Loucy (cell line): ENCODE measurements at regions not wholly inside any gene's neighbourhood (a gene's known extent, or its start where the extent isn't known, plus 50 kb on each side); places are given as distances from the start of the nearest gene placed in this dataset.

Source experiments
- H2AFZ ChIP-seq: fragments of 200-600 bp; sonication (generic); 2 replicates; pipeline ENCODE4 v1.6.0; 2016; ENCODE audit warnings: antibody characterized with exemption, mild to moderate bottlenecking, low read length, moderate library complexity
- H3F3A ChIP-seq: fragments of 200-600 bp; 2 replicates; pipeline ENCODE4 v1.6.0; 2016; ENCODE audit warnings: antibody characterized with exemption, low read depth, mild to moderate bottlenecking
- H3K27me3 ChIP-seq: fragments of 200-600 bp; sonication (generic); 2 replicates; pipeline ENCODE4 v1.6.1; 2014; ENCODE audit warnings: low read length, mild to moderate bottlenecking; ENCODE audit not compliant: insufficient read depth, poor library complexity, severe bottlenecking
- H3K36me3 ChIP-seq: fragments of 200-600 bp; sonication (generic); 2 replicates; pipeline ENCODE4 v1.6.1; 2016; ENCODE audit warnings: low read length; ENCODE audit not compliant: insufficient read depth
- H3K4me1 ChIP-seq: fragments of 200-600 bp; sonication (generic); 2 replicates; pipeline ENCODE4 v1.5.1; 2014; ENCODE audit warnings: low read length, mild to moderate bottlenecking; ENCODE audit not compliant: insufficient read depth, poor library complexity, severe bottlenecking
- H3K4me2 ChIP-seq: fragments of 200-600 bp; sonication (generic); 2 replicates; pipeline ENCODE4 v1.6.0; 2014; ENCODE audit warnings: antibody characterized with exemption, low read length, low read depth, mild to moderate bottlenecking; ENCODE audit not compliant: poor library complexity, severe bottlenecking
- H3K4me3 ChIP-seq: fragments of 200-600 bp; sonication (generic); 2 replicates; pipeline ENCODE4 v1.5.1; 2014; ENCODE audit warnings: low read length, mild to moderate bottlenecking, mixed read lengths; ENCODE audit not compliant: poor library complexity, severe bottlenecking
- H3K79me2 ChIP-seq: fragments of 200-600 bp; sonication (generic); 2 replicates; pipeline ENCODE4 v1.6.1; 2014; ENCODE audit warnings: low read length; ENCODE audit not compliant: insufficient read depth
- H3K9ac ChIP-seq: fragments of 200-600 bp; sonication (generic); 2 replicates; pipeline ENCODE4 v1.6.0; 2014; ENCODE audit warnings: mild to moderate bottlenecking, low read depth, low read length, moderate library complexity; ENCODE audit not compliant: poor library complexity, severe bottlenecking
- H3K9me2 ChIP-seq: fragments of 200-600 bp; sonication (generic); replicated peaks from 2 replicates; pipeline ENCODE4 v1.6.1; 2016; ENCODE audit warnings: low read depth, low read length, mixed read lengths
- H3K9me3 ChIP-seq: fragments of 200-600 bp; sonication (generic); 2 replicates; pipeline ENCODE4 v1.6.1; 2014; ENCODE audit warnings: mild to moderate bottlenecking, antibody characterized with exemption, low read length, low read depth; ENCODE audit not compliant: insufficient read depth
- H4K20me1 ChIP-seq: fragments of 200-600 bp; sonication (generic); 2 replicates; pipeline ENCODE4 v1.6.0; 2014; ENCODE audit warnings: antibody characterized with exemption, low read length, mild to moderate bottlenecking; ENCODE audit not compliant: insufficient read depth, poor library complexity, severe bottlenecking
- CTCF ChIP-seq: fragments of 200-600 bp; sonication (generic); conservative IDR thresholded peaks from 2 replicates; pipeline ENCODE4 v1.5.1; 2014; ENCODE audit warnings: mild to moderate bottlenecking, antibody characterized with exemption, low read length
- EZH2phosphoT487 ChIP-seq: fragments of 200-600 bp; IDR thresholded peaks from 2 replicates; pipeline ENCODE4 v1.6.1; 2018; ENCODE audit warnings: antibody characterized with exemption, mild to moderate bottlenecking, moderate library complexity, borderline replicate concordance

GRCh38 chr6:11648436-11648775, 110.9 kb downstream of the TMEM170B start:
- H3K9ac ChIP-seq = no peak overlapping the region
- no peaks in the 10 kb centered on the region for H3K27me3 ChIP-seq
- H3K79me2 ChIP-seq = no peaks in the 10 kb centered on the region
- no peak overlapping the region for H3K4me3 ChIP-seq
- H3K4me1 ChIP-seq = peaks cover 3% of the 10 kb centered on the region
- TF ChIP-seq EZH2phosphoT487 (no peak), CTCF (no peak)
- no peaks in the 10 kb centered on the region for H3K9me2 ChIP-seq
- no peaks in the 10 kb centered on the region for H3K36me3 ChIP-seq
- H3F3A ChIP-seq = no peaks in the 10 kb centered on the region
- H3K4me2 ChIP-seq = no peak overlapping the region
- H4K20me1 ChIP-seq = no peaks in the 10 kb centered on the region
- no peak overlapping the region for H2AFZ ChIP-seq
- no peaks in the 10 kb centered on the region for H3K9me3 ChIP-seq

GRCh38 chr6:11648889-11649288, 111.3 kb downstream of the TMEM170B start:
- H3K27me3 ChIP-seq = no peaks in the 10 kb centered on the region

GRCh38 chr6:11650025-11650696, 112.6 kb downstream of the TMEM170B start:
- TF ChIP-seq EZH2phosphoT487 (no peak), CTCF (no peak)
- Histone ChIP-seq H3K27me3 (no peaks in the 10 kb centered on the region), H3K4me2 (no peak overlapping the region), H3K4me3 (no peak overlapping the region), H3K36me3 (no peaks in the 10 kb centered on the region), H3K9me2 (no peaks in the 10 kb centered on the region), H3F3A (no peaks in the 10 kb centered on the region), H3K79me2 (no peaks in the 10 kb centered on the region), H3K9ac (no peak overlapping the region), H3K9me3 (no peaks in the 10 kb centered on the region), H3K4me1 (peaks cover 5% of the 10 kb centered on the region), H2AFZ (no peak overlapping the region), H4K20me1 (no peaks in the 10 kb centered on the region)

More at GRCh38 chr6:11648889-11649288, 111.3 kb downstream of the TMEM170B start:
- no peaks in the 10 kb centered on the region for H3K9me2 ChIP-seq
- no peak overlapping the region for H3K4me2 ChIP-seq
- no peaks in the 10 kb centered on the region for H4K20me1 ChIP-seq
- H3K79me2 ChIP-seq = no peaks in the 10 kb centered on the region
- peaks cover 5% of the 10 kb centered on the region for H3K4me1 ChIP-seq
- no peak overlapping the region for H3K4me3 ChIP-seq
- H3K9ac ChIP-seq = no peak overlapping the region
- TF ChIP-seq CTCF = no peak
- no peak for TF ChIP-seq EZH2phosphoT487
- no peaks in the 10 kb centered on the region for H3F3A ChIP-seq
- no peak overlapping the region for H2AFZ ChIP-seq
- H3K9me3 ChIP-seq = no peaks in the 10 kb centered on the region
- H3K36me3 ChIP-seq = no peaks in the 10 kb centered on the region
